ENCODE measurements at regions not wholly inside any gene's neighbourhood (a gene's known extent, or its start where the extent isn't known, plus 50 kb on each side); places are given as distances from the start of the nearest gene placed in this dataset.
"Not testable (repeated sequence)": the region's sequence is repeated elsewhere in the genome, so short reads cannot be mapped to it uniquely, and the experiment has no call there.

DNA sequence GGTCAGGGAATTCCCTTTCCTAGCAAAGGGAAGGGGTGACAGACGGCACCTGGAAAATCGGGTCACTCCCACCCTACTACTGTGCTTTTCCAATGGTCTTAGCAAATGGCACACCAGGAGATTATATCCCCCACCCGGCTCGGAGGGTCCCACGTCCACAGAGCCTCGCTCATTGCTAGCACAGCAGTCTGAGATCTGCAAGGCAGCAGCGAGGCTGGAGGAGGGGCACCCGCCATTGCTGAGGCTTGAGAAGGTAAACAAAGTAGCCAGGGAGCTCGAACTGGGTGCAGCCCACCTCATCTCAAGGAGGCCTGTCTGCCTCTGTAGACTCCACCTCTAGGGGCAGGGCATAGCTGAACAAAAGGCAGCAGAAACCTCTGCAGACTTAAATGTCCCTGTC lies 139.8 kb upstream of the NRG3 start:
- H3K9me3 ChIP-seq (ENCODE audit: control insufficient read depth, low read depth, low read length) = not testable (repeated sequence)

DNA sequence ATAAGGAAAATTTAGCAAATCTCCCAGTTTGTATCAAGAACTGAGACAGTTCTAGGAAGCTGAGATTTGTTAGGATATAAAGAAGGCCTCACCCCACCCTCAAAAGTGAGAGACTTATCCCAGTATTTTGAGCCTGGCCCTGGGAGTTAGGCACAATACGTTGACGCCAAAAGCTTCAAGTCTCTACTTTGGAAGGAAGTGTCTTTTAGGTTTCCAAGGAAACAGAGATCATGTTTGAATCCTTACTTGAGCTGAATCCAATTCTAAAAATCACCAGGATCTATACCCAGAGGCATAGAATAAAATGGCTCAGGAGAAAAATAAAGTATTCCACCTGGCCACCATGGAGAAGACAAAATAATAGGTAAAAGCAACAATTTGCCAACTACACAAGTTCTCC lies 115.9 kb upstream of the NRG3 start:
- Histone ChIP-seq H3K9me3 (ENCODE audit: control insufficient read depth, low read depth, low read length) (no peaks in the 10 kb centered on the region), H3K36me3 (ENCODE audit: control insufficient read depth, low read depth, low read length) (no peaks in the 10 kb centered on the region), H3K9ac (ENCODE audit: low read length) (no peak overlapping the region), H3K4me3 (ENCODE audit: low read length) (no peak overlapping the region), H3K27me3 (ENCODE audit: control insufficient read depth, insufficient read depth, low read length) (no peaks in the 10 kb centered on the region), H3K27ac (ENCODE audit: low read length) (no peak overlapping the region), H3K4me1 (ENCODE audit: control insufficient read depth, low read depth, low read length) (no peaks in the 10 kb centered on the region)

More for the DNA sequence above, 139.8 kb upstream of the NRG3 start:
- H3K4me3 ChIP-seq (ENCODE audit: low read length); H3K9ac ChIP-seq (ENCODE audit: low read length); H3K36me3 ChIP-seq (ENCODE audit: control insufficient read depth, low read depth, low read length); H3K27me3 ChIP-seq (ENCODE audit: control insufficient read depth, insufficient read depth, low read length); H3K4me1 ChIP-seq (ENCODE audit: control insufficient read depth, low read depth, low read length); H3K27ac ChIP-seq (ENCODE audit: low read length): not testable (repeated sequence)

DNA sequence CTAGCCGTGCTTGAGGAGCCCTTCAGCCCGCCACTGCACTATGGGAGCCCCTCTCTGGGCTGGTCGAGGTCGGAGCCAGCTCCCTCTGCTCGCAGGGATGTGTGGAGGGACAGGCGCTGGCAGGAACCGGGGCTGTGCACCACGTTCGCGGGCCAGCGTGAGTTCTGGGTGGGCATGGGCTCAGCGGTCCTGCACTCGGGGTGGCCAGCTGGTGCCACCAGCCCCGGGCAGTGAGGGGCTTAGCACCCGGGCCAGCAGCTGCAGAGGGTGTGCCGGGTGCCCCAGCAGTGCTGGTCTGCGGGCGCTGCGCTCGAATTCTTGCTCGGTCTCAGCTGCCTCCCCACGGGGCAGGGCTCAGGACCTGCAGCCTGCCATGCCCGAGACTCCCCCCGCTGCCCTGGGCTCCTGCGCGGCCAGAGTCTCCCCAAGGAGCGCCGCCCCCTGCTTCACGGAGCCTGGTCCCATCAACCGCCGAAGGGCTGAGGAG lies 90.8 kb upstream of the NRG3 start:
- H3K9ac ChIP-seq (ENCODE audit: low read length) = no peak overlapping the region
- H3K36me3 ChIP-seq (ENCODE audit: control insufficient read depth, low read depth, low read length) = no peaks in the 10 kb centered on the region
- no peaks in the 10 kb centered on the region for H3K4me1 ChIP-seq (ENCODE audit: control insufficient read depth, low read depth, low read length)
- no peaks in the 10 kb centered on the region for H3K27me3 ChIP-seq (ENCODE audit: control insufficient read depth, insufficient read depth, low read length)
- no peak overlapping the region for H3K4me3 ChIP-seq (ENCODE audit: low read length)
- H3K9me3 ChIP-seq (ENCODE audit: control insufficient read depth, low read depth, low read length) = no peaks in the 10 kb centered on the region
- no peak overlapping the region for H3K27ac ChIP-seq (ENCODE audit: low read length)

DNA sequence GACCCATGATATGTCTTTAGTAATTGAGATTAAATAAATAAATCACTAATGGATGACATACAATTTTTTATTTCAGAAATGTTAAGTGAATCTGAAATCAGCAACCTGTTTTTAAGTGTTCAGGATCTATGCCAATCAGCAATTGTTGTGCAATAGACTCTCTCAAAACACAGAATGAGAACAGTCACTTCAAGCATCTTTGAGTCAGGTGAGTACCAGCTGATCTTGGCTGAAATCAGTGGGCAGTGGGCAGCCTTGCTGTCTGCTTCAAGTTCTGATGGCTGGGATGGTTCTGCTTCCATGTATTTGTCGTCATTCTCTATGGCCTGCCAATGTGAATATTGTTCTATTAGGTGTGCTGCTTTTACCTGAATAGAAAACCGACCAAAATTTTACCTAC lies 82.3 kb upstream of the NRG3 start:
- Histone ChIP-seq H3K9ac (ENCODE audit: low read length) (no peak overlapping the region), H3K36me3 (ENCODE audit: control insufficient read depth, low read depth, low read length) (no peaks in the 10 kb centered on the region), H3K9me3 (ENCODE audit: control insufficient read depth, low read depth, low read length) (no peaks in the 10 kb centered on the region), H3K4me1 (ENCODE audit: control insufficient read depth, low read depth, low read length) (peaks cover 6% of the 10 kb centered on the region), H3K27ac (ENCODE audit: low read length) (no peak overlapping the region), H3K27me3 (ENCODE audit: control insufficient read depth, insufficient read depth, low read length) (no peaks in the 10 kb centered on the region), H3K4me3 (ENCODE audit: low read length) (no peak overlapping the region)

- no peaks in the 10 kb centered on the region for H3K36me3 ChIP-seq (ENCODE audit: control insufficient read depth, low read depth, low read length)
- H3K27me3 ChIP-seq (ENCODE audit: control insufficient read depth, insufficient read depth, low read length) = no peaks in the 10 kb centered on the region
- H3K4me3 ChIP-seq (ENCODE audit: low read length) = no peak overlapping the region
- H3K27ac ChIP-seq (ENCODE audit: low read length) = no peak overlapping the region
- peaks cover 2% of the 10 kb centered on the region for H3K9me3 ChIP-seq (ENCODE audit: control insufficient read depth, low read depth, low read length)
- no peaks in the 10 kb centered on the region for H3K4me1 ChIP-seq (ENCODE audit: control insufficient read depth, low read depth, low read length)
- no peak overlapping the region for H3K9ac ChIP-seq (ENCODE audit: low read length)
Measured at GRCh38 chr10:81806842-81807241, 68.2 kb upstream of the NRG3 start.

GRCh38 chr10:81814842-81815241 lies 60.2 kb upstream of the NRG3 start:
- H3K4me1 ChIP-seq (ENCODE audit: control insufficient read depth, low read depth, low read length) = no peaks in the 10 kb centered on the region
- no peaks in the 10 kb centered on the region for H3K36me3 ChIP-seq (ENCODE audit: control insufficient read depth, low read depth, low read length)
- H3K9ac ChIP-seq (ENCODE audit: low read length) = no peak overlapping the region
- no peaks in the 10 kb centered on the region for H3K27me3 ChIP-seq (ENCODE audit: control insufficient read depth, insufficient read depth, low read length)
- no peak overlapping the region for H3K27ac ChIP-seq (ENCODE audit: low read length)
- peaks cover 4% of the 10 kb centered on the region for H3K9me3 ChIP-seq (ENCODE audit: control insufficient read depth, low read depth, low read length)
- H3K4me3 ChIP-seq (ENCODE audit: low read length) = no peak overlapping the region

GRCh38 chr10:81817596-81818170 lies 57.3 kb upstream of the NRG3 start:
- no peak overlapping the region for H3K9ac ChIP-seq (ENCODE audit: low read length)
- no peaks in the 10 kb centered on the region for H3K4me1 ChIP-seq (ENCODE audit: control insufficient read depth, low read depth, low read length)
- H3K27me3 ChIP-seq (ENCODE audit: control insufficient read depth, insufficient read depth, low read length) = no peaks in the 10 kb centered on the region
- H3K4me3 ChIP-seq (ENCODE audit: low read length) = no peak overlapping the region
- H3K9me3 ChIP-seq (ENCODE audit: control insufficient read depth, low read depth, low read length) = no peaks in the 10 kb centered on the region
- H3K27ac ChIP-seq (ENCODE audit: low read length) = no peak overlapping the region
- no peaks in the 10 kb centered on the region for H3K36me3 ChIP-seq (ENCODE audit: control insufficient read depth, low read depth, low read length)

- Histone ChIP-seq H3K36me3 (ENCODE audit: control insufficient read depth, low read depth, low read length) (no peaks in the 10 kb centered on the region), H3K4me3 (ENCODE audit: low read length) (no peak overlapping the region), H3K9me3 (ENCODE audit: control insufficient read depth, low read depth, low read length) (no peaks in the 10 kb centered on the region), H3K27ac (ENCODE audit: low read length) (no peak overlapping the region), H3K27me3 (ENCODE audit: control insufficient read depth, insufficient read depth, low read length) (no peaks in the 10 kb centered on the region), H3K9ac (ENCODE audit: low read length) (no peak overlapping the region), H3K4me1 (ENCODE audit: control insufficient read depth, low read depth, low read length) (no peaks in the 10 kb centered on the region)
Measured at GRCh38 chr10:81820418-81820817, 54.6 kb upstream of the NRG3 start.

Measured in iPS-18a (cell line).